GM12873 (cell line): ENCODE measurements at regions not wholly inside any gene's neighbourhood (a gene's known extent, or its start where the extent isn't known, plus 50 kb on each side); places are given as distances from the start of the nearest gene placed in this dataset.

Experiments
- CTCF ChIP-seq: IDR thresholded peaks from 2 replicates; pipeline ENCODE4 v1.5.1; 2012; ENCODE audit warnings: low read depth, mild to moderate bottlenecking, moderate library complexity, low read length, control low read depth; ENCODE audit not compliant: insufficient read depth; ENCODE audit errors: missing control alignments

- no peak for TF ChIP-seq CTCF
Observed at GRCh38 chr2:58640042-58640441, 398.9 kb upstream of the FANCL start.

GRCh38 chr2:58638256-58638805 is 397.2 kb upstream of the FANCL start:
- TF ChIP-seq CTCF = no peak

GRCh38 chr2:58636872-58637271 is 395.7 kb upstream of the FANCL start:
- no peak for TF ChIP-seq CTCF

GRCh38 chr2:58635801-58636375 is 394.8 kb upstream of the FANCL start:
- TF ChIP-seq CTCF = no peak

GRCh38 chr2:58634653-58635370 is 393.7 kb upstream of the FANCL start:
- TF ChIP-seq CTCF = no peak

- no peak for TF ChIP-seq CTCF
Observed at GRCh38 chr2:58633613-58634365, 392.7 kb upstream of the FANCL start.

GRCh38 chr2:58631986-58632385 is 390.9 kb upstream of the FANCL start:
- no peak for TF ChIP-seq CTCF
